HEK293 (cell line): ENCODE measurements at regions not wholly inside any gene's neighbourhood (a gene's known extent, or its start where the extent isn't known, plus 50 kb on each side); places are given as distances from the start of the nearest gene placed in this dataset.

Source experiments
- CTCF ChIA-PET: fragments of 350-600 bp; formaldehyde crosslinking; extraction: SDS; loops from one replicate; lab custom pipeline; 2021; ENCODE audit warnings: antibody characterized with exemption; lab: Yijun Ruan, JAX
- POLR2A ChIA-PET: fragments of 300-600 bp; formaldehyde crosslinking; extraction: SDS; loops from one replicate; lab custom pipeline; 2020; ENCODE audit warnings: antibody characterized with exemption, inconsistent platforms; lab: Yijun Ruan, JAX
- H3K27ac ChIP-seq: fragments of 200-500 bp; sonication (Bioruptor generic); 2 replicates; pipeline ENCODE4 v1.5.1; 2014; ENCODE audit warnings: low read depth, low read length, control low read depth, inconsistent platforms; ENCODE audit errors: extremely low read depth
- H3K36me3 ChIP-seq, 2 experiments: fragments of 200-500 bp in 1 of 2; sonication (Bioruptor generic) in 1 of 2; 1 replicate in 1 of 2; 2 replicates in 1 of 2; pipeline ENCODE4 v1.5.1; 2014 to 2017; ENCODE audit warnings: inconsistent platforms in 2 of 2, low read length in 2 of 2; ENCODE audit not compliant: control insufficient read depth in 2 of 2, insufficient read depth in 1 of 2
- H3K4me1 ChIP-seq: fragments of 200-500 bp; sonication (Bioruptor generic); 2 replicates; pipeline ENCODE4 v1.5.1; 2014; ENCODE audit warnings: mild to moderate bottlenecking, low read length, inconsistent platforms; ENCODE audit not compliant: control insufficient read depth, insufficient read depth
- H3K4me3 ChIP-seq: 2 replicates; pipeline ENCODE4 v1.5.1; 2011; ENCODE audit warnings: low read depth, mild to moderate bottlenecking, control low read depth, low read length, moderate library complexity
- H3K9me3 ChIP-seq: fragments of 200-500 bp; sonication (Bioruptor generic); 2 replicates; pipeline ENCODE4 v1.5.1; 2014; ENCODE audit warnings: low read depth, low read length, inconsistent platforms; ENCODE audit not compliant: control insufficient read depth, insufficient read depth
- BCL11A ChIP-seq: fragments of 450-650 bp; formaldehyde crosslinking; IDR thresholded peaks from 2 replicates; pipeline ENCODE4 v1.5.1; 2016; ENCODE audit warnings: low read depth, missing biosample characterization, missing genetic modification characterization
- EGR2 ChIP-seq: fragments of 450-650 bp; formaldehyde crosslinking; IDR thresholded peaks from 2 replicates; pipeline ENCODE4 v1.5.1; 2016; ENCODE audit warnings: low read depth, missing biosample characterization, missing genetic modification characterization
- GLIS2 ChIP-seq: fragments of 450-650 bp; formaldehyde crosslinking; IDR thresholded peaks from 2 replicates; pipeline ENCODE4 v1.5.1; 2016; ENCODE audit warnings: missing biosample characterization, missing genetic modification characterization
- HOXA7 ChIP-seq: sonication (generic); formaldehyde crosslinking; IDR thresholded peaks from 2 replicates; pipeline ENCODE4 v1.8.1; 2022; ENCODE audit warnings: missing genetic modification reagents, borderline replicate concordance
- SCRT2 ChIP-seq: fragments of 450-650 bp; formaldehyde crosslinking; IDR thresholded peaks from 2 replicates; pipeline ENCODE4 v1.5.1; 2016; ENCODE audit warnings: missing biosample characterization, missing genetic modification characterization
- SETDB1 ChIP-seq: IDR thresholded peaks from one replicate; pipeline ENCODE4 v1.6.1; 2017; ENCODE audit warnings: mild to moderate bottlenecking, low read length, moderate library complexity, mixed read lengths; ENCODE audit not compliant: insufficient read length
- SP7 ChIP-seq: fragments of 450-650 bp; formaldehyde crosslinking; IDR thresholded peaks from 2 replicates; pipeline ENCODE4 v1.5.1; 2016; ENCODE audit warnings: missing biosample characterization, missing genetic modification characterization
- ZEB2 ChIP-seq: fragments of 450-650 bp; formaldehyde crosslinking; IDR thresholded peaks from 2 replicates; pipeline ENCODE4 v1.5.1; 2016; ENCODE audit warnings: missing biosample characterization, missing genetic modification characterization
- ZNF2 ChIP-seq: fragments of 450-650 bp; formaldehyde crosslinking; IDR thresholded peaks from 2 replicates; pipeline ENCODE4 v1.5.1; 2016; ENCODE audit warnings: missing biosample characterization, missing genetic modification characterization
- ZNF324 ChIP-seq: fragments of 450-650 bp; formaldehyde crosslinking; IDR thresholded peaks from 2 replicates; pipeline ENCODE4 v1.5.1; 2016; ENCODE audit warnings: missing biosample characterization, missing genetic modification characterization
- ZNF354C ChIP-seq: fragments of 450-650 bp; formaldehyde crosslinking; IDR thresholded peaks from 2 replicates; pipeline ENCODE4 v1.5.1; 2016; ENCODE audit warnings: missing biosample characterization, missing genetic modification characterization, low read depth, borderline replicate concordance
- ZNF555 ChIP-seq: fragments of 450-650 bp; formaldehyde crosslinking; conservative IDR thresholded peaks from 2 replicates; pipeline ENCODE4 v1.5.1; 2017; ENCODE audit warnings: missing biosample characterization, mild to moderate bottlenecking, missing genetic modification characterization, inconsistent platforms
- ZNF610 ChIP-seq: fragments of 450-650 bp; formaldehyde crosslinking; IDR thresholded peaks from 2 replicates; pipeline ENCODE4 v1.5.1; 2016; ENCODE audit warnings: missing biosample characterization, missing genetic modification characterization, borderline replicate concordance
- ZNF768 ChIP-seq: fragments of 450-650 bp; formaldehyde crosslinking; IDR thresholded peaks from 2 replicates; pipeline ENCODE4 v1.5.1; 2018; ENCODE audit warnings: missing biosample characterization, mild to moderate bottlenecking, missing genetic modification characterization
- ZNF837 ChIP-seq: fragments of 450-650 bp; formaldehyde crosslinking; IDR thresholded peaks from 2 replicates; pipeline ENCODE4 v1.5.1; 2016; ENCODE audit warnings: missing biosample characterization, missing genetic modification characterization
- TF ChIP-seq, protein P1 (sequence below): fragments of 450-650 bp; formaldehyde crosslinking; IDR thresholded peaks from 2 replicates; pipeline ENCODE4 v1.5.1; 2016; ENCODE audit warnings: missing biosample characterization, missing genetic modification characterization
- TF ChIP-seq, protein P2 (sequence below): fragments of 450-650 bp; formaldehyde crosslinking; IDR thresholded peaks from 2 replicates; pipeline ENCODE4 v1.5.1; 2016; ENCODE audit warnings: missing biosample characterization, missing genetic modification characterization
- TF ChIP-seq, protein P3 (sequence below): fragments of 450-650 bp; formaldehyde crosslinking; conservative IDR thresholded peaks from 2 replicates; pipeline ENCODE4 v1.5.1; 2016; ENCODE audit warnings: low read depth, missing biosample characterization, missing genetic modification characterization
- TF ChIP-seq, protein P4 (sequence below): fragments of 450-650 bp; formaldehyde crosslinking; IDR thresholded peaks from 2 replicates; pipeline ENCODE4 v1.5.1; 2016; ENCODE audit warnings: missing biosample characterization, missing genetic modification characterization
- TF ChIP-seq, protein P5 (sequence below): sonication (generic); formaldehyde crosslinking; IDR thresholded peaks from 2 replicates; pipeline ENCODE4 v1.8.1; 2022; ENCODE audit warnings: mild to moderate bottlenecking, moderate library complexity, missing genetic modification reagents

DNA sequence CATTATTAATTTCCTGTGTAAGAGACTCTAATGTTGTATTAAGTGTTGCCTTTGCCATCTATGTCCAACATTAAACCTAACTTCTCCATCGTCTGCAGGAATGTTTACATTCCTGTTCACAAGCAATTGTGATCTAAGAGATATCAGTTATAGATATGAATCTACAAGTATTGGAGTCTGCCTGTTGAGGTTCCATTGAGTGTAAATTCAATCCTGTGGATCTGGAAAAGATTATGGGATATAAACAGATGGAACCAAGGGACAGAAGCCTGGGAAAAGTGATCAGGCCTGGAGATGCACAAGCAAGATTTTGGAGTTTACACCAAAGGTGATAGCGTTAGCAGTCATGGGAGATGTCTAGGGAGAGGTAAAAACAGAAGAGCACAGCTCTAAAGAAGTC is 135.5 kb downstream of the LSMEM1 start:
- Histone ChIP-seq H3K4me1 (no peaks in the 10 kb centered on the region), H3K9me3 (no peaks in the 10 kb centered on the region), H3K4me3 (no peak overlapping the region), H3K36me3 (no peaks in the 10 kb centered on the region), H3K27ac (no peak overlapping the region)
- ChIA-PET POLR2A (no interaction called here), CTCF (interaction anchor here (0.6 to 0.8 kb wide), 2 partner anchors 11 to 65 kb away, joined by 5 read pairs; no protein-coding TSS in a partner anchor)
- TF ChIP-seq, protein P1, sequence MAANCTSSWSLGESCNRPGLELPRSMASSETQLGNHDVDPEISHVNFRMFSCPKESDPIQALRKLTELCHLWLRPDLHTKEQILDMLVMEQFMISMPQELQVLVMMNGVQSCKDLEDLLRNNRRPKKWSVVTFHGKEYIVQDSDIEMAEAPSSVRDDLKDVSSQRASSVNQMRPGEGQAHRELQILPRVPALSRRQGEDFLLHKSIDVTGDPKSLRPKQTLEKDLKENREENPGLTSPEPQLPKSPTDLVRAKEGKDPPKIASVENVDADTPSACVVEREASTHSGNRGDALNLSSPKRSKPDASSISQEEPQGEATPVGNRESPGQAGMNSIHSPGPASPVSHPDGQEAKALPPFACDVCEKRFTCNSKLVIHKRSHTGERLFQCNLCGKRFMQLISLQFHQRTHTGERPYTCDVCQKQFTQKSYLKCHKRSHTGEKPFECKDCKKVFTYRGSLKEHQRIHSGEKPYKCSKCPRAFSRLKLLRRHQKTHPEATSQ (tag by site-specific recombination) = no peak
- TF ChIP-seq ZNF354C (tag by site-specific recombination) (no peak), GLIS2 (tag by site-specific recombination) (no peak)
- TF ChIP-seq, protein P2, sequence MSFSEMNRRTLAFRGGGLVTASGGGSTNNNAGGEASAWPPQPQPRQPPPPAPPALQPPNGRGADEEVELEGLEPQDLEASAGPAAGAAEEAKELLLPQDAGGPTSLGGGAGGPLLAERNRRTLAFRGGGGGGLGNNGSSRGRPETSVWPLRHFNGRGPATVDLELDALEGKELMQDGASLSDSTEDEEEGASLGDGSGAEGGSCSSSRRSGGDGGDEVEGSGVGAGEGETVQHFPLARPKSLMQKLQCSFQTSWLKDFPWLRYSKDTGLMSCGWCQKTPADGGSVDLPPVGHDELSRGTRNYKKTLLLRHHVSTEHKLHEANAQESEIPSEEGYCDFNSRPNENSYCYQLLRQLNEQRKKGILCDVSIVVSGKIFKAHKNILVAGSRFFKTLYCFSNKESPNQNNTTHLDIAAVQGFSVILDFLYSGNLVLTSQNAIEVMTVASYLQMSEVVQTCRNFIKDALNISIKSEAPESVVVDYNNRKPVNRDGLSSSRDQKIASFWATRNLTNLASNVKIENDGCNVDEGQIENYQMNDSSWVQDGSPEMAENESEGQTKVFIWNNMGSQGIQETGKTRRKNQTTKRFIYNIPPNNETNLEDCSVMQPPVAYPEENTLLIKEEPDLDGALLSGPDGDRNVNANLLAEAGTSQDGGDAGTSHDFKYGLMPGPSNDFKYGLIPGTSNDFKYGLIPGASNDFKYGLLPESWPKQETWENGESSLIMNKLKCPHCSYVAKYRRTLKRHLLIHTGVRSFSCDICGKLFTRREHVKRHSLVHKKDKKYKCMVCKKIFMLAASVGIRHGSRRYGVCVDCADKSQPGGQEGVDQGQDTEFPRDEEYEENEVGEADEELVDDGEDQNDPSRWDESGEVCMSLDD (tag by site-specific recombination) = no peak

DNA sequence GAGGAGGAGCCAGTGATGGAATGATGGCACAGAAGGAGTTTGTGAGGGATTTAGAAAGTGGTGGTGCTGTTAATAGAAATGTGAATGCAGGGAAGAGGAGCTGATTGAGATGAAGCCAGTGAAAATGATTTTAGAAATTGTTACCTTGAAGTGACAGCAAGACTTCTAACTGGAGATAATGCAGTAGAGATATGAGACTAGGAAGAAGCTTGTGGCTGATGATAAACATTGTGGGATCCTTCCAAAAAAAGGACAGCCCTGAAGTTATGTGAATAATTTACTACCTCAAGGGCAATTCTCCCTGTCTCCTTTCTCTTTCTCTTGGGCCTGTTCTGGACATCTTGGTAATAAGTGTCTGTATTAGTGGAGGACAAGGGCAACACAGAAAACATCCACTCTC is 138.6 kb downstream of the LSMEM1 start:
- POLR2A ChIA-PET = interaction anchor here (0.7 kb wide), 1 partner anchor 54 kb away, joined by 4 read pairs; no protein-coding TSS in a partner anchor
- TF ChIP-seq ZNF555 (tag by site-specific recombination) (no peak), HOXA7 (CRISPR knock-in tag) (no peak), ZNF610 (no peak), ZNF837 (tag by site-specific recombination) (no peak), SCRT2 (tag by site-specific recombination) (no peak), ZEB2 (no peak), ZNF324 (tag by site-specific recombination) (no peak), SETDB1 (no peak), ZNF354C (tag by site-specific recombination) (no peak), BCL11A (tag by site-specific recombination) (no peak), EGR2 (tag by site-specific recombination) (no peak), ZNF2 (tag by site-specific recombination) (no peak), SP7 (tag by site-specific recombination) (no peak), ZNF768 (no peak)
- TF ChIP-seq, protein P3, sequence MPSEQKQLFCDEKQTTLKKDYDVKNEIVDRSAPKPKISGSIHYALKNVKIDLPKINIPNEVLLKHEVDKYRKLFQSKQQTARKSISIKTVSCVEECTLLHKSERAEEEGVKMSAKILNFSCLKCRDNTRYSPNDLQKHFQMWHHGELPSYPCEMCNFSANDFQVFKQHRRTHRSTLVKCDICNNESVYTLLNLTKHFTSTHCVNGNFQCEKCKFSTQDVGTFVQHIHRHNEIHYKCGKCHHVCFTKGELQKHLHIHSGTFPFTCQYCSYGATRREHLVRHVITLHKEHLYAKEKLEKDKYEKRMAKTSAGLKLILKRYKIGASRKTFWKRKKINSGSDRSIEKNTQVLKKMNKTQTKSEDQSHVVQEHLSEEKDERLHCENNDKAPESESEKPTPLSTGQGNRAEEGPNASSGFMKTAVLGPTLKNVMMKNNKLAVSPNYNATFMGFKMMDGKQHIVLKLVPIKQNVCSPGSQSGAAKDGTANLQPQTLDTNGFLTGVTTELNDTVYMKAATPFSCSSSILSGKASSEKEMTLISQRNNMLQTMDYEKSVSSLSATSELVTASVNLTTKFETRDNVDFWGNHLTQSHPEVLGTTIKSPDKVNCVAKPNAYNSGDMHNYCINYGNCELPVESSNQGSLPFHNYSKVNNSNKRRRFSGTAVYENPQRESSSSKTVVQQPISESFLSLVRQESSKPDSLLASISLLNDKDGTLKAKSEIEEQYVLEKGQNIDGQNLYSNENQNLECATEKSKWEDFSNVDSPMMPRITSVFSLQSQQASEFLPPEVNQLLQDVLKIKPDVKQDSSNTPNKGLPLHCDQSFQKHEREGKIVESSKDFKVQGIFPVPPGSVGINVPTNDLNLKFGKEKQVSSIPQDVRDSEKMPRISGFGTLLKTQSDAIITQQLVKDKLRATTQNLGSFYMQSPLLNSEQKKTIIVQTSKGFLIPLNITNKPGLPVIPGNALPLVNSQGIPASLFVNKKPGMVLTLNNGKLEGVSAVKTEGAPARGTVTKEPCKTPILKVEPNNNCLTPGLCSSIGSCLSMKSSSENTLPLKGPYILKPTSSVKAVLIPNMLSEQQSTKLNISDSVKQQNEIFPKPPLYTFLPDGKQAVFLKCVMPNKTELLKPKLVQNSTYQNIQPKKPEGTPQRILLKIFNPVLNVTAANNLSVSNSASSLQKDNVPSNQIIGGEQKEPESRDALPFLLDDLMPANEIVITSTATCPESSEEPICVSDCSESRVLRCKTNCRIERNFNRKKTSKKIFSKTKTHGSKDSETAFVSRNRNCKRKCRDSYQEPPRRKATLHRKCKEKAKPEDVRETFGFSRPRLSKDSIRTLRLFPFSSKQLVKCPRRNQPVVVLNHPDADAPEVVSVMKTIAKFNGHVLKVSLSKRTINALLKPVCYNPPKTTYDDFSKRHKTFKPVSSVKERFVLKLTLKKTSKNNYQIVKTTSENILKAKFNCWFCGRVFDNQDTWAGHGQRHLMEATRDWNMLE (tag by site-specific recombination) = no peak
- TF ChIP-seq, protein P4, sequence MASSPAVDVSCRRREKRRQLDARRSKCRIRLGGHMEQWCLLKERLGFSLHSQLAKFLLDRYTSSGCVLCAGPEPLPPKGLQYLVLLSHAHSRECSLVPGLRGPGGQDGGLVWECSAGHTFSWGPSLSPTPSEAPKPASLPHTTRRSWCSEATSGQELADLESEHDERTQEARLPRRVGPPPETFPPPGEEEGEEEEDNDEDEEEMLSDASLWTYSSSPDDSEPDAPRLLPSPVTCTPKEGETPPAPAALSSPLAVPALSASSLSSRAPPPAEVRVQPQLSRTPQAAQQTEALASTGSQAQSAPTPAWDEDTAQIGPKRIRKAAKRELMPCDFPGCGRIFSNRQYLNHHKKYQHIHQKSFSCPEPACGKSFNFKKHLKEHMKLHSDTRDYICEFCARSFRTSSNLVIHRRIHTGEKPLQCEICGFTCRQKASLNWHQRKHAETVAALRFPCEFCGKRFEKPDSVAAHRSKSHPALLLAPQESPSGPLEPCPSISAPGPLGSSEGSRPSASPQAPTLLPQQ = no peak
- TF ChIP-seq, protein P5, sequence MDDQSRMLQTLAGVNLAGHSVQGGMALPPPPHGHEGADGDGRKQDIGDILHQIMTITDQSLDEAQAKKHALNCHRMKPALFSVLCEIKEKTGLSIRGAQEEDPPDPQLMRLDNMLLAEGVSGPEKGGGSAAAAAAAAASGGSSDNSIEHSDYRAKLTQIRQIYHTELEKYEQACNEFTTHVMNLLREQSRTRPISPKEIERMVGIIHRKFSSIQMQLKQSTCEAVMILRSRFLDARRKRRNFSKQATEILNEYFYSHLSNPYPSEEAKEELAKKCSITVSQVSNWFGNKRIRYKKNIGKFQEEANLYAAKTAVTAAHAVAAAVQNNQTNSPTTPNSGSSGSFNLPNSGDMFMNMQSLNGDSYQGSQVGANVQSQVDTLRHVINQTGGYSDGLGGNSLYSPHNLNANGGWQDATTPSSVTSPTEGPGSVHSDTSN = no peak

More for the DNA sequence above, 138.6 kb downstream of the LSMEM1 start:
- Histone ChIP-seq H3K36me3 (no peaks in the 10 kb centered on the region), H3K4me1 (no peaks in the 10 kb centered on the region), H3K9me3 (no peaks in the 10 kb centered on the region), H3K27ac (no peak overlapping the region), H3K4me3 (no peak overlapping the region)
- CTCF ChIA-PET = no interaction called here
